Spleen (tissue), 7 donors: ENCODE measurements at regions not wholly inside any gene's neighbourhood (a gene's known extent, or its start where the extent isn't known, plus 50 kb on each side); places are given as distances from the start of the nearest gene placed in this dataset.

Experiments used
- POLR2A ChIP-seq, 3 donors: fragments of 450-650 bp; IDR thresholded peaks; one replicate each; pipeline ENCODE4 v1.5.1; 2017; ENCODE audit warnings: antibody characterized with exemption in 3 of 3, mild to moderate bottlenecking in 1 of 3
- TF ChIP-seq, protein P1 (sequence below), 11 experiments: fragments of 200-600 bp in 7 of 11; fragments of 450-650 bp in 4 of 11; sonication (generic) in 4 of 11; IDR thresholded peaks in 8 of 11; conservative IDR thresholded peaks in 3 of 11; 1 replicate in 7 of 11; 2 replicates in 4 of 11; pipeline versions ENCODE4 v1.4.0 to v1.8.0; 2016 to 2021; ENCODE audit warnings: antibody characterized with exemption in 11 of 11, inconsistent platforms in 4 of 11, mild to moderate bottlenecking in 1 of 11
- donor health status: DM: no; HTN: no; CAD: no; lungs with moderate emphysema.
- donor health status: DM: no; HTN: no; CAD: no.
- donor health status: DM: no; HTN: no; CAD: no.

DNA sequence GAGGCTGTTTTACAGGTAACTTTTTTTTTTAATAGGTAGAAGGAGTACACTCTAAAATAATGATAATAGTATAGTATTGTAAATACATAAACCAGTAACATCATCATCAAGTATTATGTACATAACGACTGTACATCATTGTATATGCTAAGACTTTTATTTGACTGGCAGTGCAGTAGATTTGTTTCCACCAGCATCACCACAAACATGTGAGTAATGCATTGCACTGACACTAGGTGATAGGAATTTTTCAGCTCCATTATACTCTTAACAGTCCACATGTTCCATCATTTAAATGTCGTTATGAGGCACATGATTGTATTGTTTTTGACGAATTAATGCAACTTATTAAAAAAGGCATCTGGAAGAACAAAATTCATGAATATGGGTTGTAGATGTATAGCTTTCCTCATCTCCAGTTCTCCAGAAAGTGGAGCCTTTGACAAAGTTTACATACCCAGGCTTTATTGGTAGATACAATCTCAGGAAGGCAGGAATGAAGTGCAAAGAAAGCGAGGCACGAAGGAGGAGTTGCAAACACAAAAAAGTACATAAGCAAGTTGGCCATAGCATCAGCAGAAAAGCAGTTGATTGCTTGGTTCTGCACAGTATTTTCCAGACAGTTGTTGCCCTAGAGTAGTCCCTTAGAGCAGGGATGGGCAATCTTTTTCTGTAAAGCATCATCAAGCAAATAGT is 336.9 kb upstream of the NR3C2 start:
- TF ChIP-seq POLR2A (IDR thresholded peaks at IDR 0.05), result no peak
- TF ChIP-seq, protein P1, sequence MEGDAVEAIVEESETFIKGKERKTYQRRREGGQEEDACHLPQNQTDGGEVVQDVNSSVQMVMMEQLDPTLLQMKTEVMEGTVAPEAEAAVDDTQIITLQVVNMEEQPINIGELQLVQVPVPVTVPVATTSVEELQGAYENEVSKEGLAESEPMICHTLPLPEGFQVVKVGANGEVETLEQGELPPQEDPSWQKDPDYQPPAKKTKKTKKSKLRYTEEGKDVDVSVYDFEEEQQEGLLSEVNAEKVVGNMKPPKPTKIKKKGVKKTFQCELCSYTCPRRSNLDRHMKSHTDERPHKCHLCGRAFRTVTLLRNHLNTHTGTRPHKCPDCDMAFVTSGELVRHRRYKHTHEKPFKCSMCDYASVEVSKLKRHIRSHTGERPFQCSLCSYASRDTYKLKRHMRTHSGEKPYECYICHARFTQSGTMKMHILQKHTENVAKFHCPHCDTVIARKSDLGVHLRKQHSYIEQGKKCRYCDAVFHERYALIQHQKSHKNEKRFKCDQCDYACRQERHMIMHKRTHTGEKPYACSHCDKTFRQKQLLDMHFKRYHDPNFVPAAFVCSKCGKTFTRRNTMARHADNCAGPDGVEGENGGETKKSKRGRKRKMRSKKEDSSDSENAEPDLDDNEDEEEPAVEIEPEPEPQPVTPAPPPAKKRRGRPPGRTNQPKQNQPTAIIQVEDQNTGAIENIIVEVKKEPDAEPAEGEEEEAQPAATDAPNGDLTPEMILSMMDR (IDR thresholded peaks at IDR 0.05 in 8 of 11, conservative IDR thresholded peaks at IDR 0.05 in 3 of 11), result no peak
